B cell (primary cell): ENCODE measurements at regions not wholly inside any gene's neighbourhood (a gene's known extent, or its start where the extent isn't known, plus 50 kb on each side); places are given as distances from the start of the nearest gene placed in this dataset.

Experiments
- ATAC-seq: fragments of 200-7000 bp; cut with Tn5 transposase; one replicate; pipeline ENCODE4 v1.10.0; 2021; ENCODE audit warnings: low read depth, mild to moderate bottlenecking, moderate number of reproducible peaks, moderate library complexity
- CTCF ChIA-PET: fragments of 350-600 bp; sonication (Branson Sonifier 250); formaldehyde crosslinking; loops from one replicate; lab custom pipeline; 2021; ENCODE audit warnings: antibody characterized with exemption, inconsistent platforms; lab: Charles Lee
- POLR2A ChIA-PET: fragments of 350-600 bp; sonication (Branson Sonifier 250); formaldehyde crosslinking; loops from one replicate; lab custom pipeline; 2021; ENCODE audit warnings: antibody characterized with exemption; lab: Charles Lee
- DNase-seq: peaks from one replicate; pipeline ENCODE4 v3.0.0; 2013
- H2AFZ ChIP-seq: 2 replicates; pipeline ENCODE4 v1.6.1; 2012; ENCODE audit warnings: mild to moderate bottlenecking, low read depth, low read length; ENCODE audit not compliant: insufficient read depth, poor library complexity, severe bottlenecking
- H3K27ac ChIP-seq, 2 donors: 1 replicate in 1 of 2; 2 replicates in 1 of 2; pipeline ENCODE4 v1.5.1; 2012 to 2013; ENCODE audit warnings: low read length in 2 of 2, mild to moderate bottlenecking in 2 of 2, moderate library complexity in 1 of 2
- H3K27me3 ChIP-seq, 4 experiments: fragments of 200-600 bp in 1 of 4; sonication (generic) in 1 of 4; replicated peaks in 1 of 4; 1 replicate in 2 of 4; 2 replicates in 2 of 4; pipeline versions ENCODE4 v1.6.1 to v1.7.0; 2013 to 2016; ENCODE audit warnings: low read length in 3 of 4, mild to moderate bottlenecking in 2 of 4, mixed read lengths in 1 of 4, moderate library complexity in 1 of 4; ENCODE audit not compliant: insufficient read depth in 4 of 4, control insufficient read depth in 3 of 4; ENCODE audit errors: control extremely low read depth in 1 of 4
- H3K36me3 ChIP-seq, 2 experiments: replicated peaks in 1 of 2; 1 replicate in 1 of 2; 2 replicates in 1 of 2; pipeline versions ENCODE4 v1.6.1 to v1.7.1; 2013; ENCODE audit warnings: low read length in 1 of 2; ENCODE audit not compliant: insufficient read depth in 2 of 2, control insufficient read depth in 1 of 2; ENCODE audit errors: control extremely low read depth in 1 of 2, extremely low read depth in 1 of 2
- H3K4me1 ChIP-seq, 2 donors: fragments of 200-600 bp in 1 of 2; sonication (generic) in 1 of 2; 1 replicate in 1 of 2; 2 replicates in 1 of 2; pipeline versions ENCODE4 v1.5.1 to v1.6.1; 2013 to 2017; ENCODE audit warnings: low read length in 2 of 2; ENCODE audit not compliant: control insufficient read depth in 2 of 2, insufficient read depth in 2 of 2
- H3K4me2 ChIP-seq: replicated peaks from 2 replicates; pipeline ENCODE3; 2012; ENCODE audit warnings: mild to moderate bottlenecking, low read depth, low read length; ENCODE audit not compliant: poor library complexity, severe bottlenecking
- H3K4me3 ChIP-seq, 5 experiments: fragments of 200-600 bp in 1 of 5; sonication (generic) in 1 of 5; 1 replicate in 3 of 5; 2 replicates in 2 of 5; pipeline versions ENCODE4 v1.5.1 to v1.7.0; 2011 to 2016; ENCODE audit warnings: low read length in 4 of 5, mild to moderate bottlenecking in 4 of 5, low read depth in 2 of 5, control low read depth in 1 of 5, moderate library complexity in 1 of 5; ENCODE audit not compliant: insufficient read depth in 1 of 5; ENCODE audit errors: control extremely low read depth in 1 of 5, extremely low read depth in 1 of 5
- H3K79me2 ChIP-seq: fragments of 200-600 bp; sonication (generic); one replicate; pipeline ENCODE4 v1.6.0; 2016; ENCODE audit warnings: low read length; ENCODE audit not compliant: control insufficient read depth, insufficient read depth
- H3K9ac ChIP-seq: fragments of 200-600 bp; sonication (generic); 2 replicates; pipeline ENCODE4 v1.6.1; 2017; ENCODE audit warnings: mild to moderate bottlenecking, low read length, moderate library complexity
- H3K9me3 ChIP-seq, 3 donors: one replicate each; pipeline versions ENCODE4 v1.6.1 to v1.7.1; 2013; ENCODE audit warnings: low read length in 2 of 3; ENCODE audit not compliant: control insufficient read depth in 2 of 3, insufficient read depth in 1 of 3; ENCODE audit errors: control extremely low read depth in 1 of 3
- H4K20me1 ChIP-seq: 2 replicates; pipeline ENCODE4 v1.6.0; 2012; ENCODE audit warnings: mild to moderate bottlenecking, low read length; ENCODE audit not compliant: insufficient read depth, control insufficient read depth, poor library complexity, severe bottlenecking
- H3K27ac Mint-ChIP-seq: one replicate; pipeline ENCODE4 v1.8.0; 2021; ENCODE audit warnings: mixed read lengths
- H3K27me3 Mint-ChIP-seq: one replicate; pipeline ENCODE4 v1.8.0; 2021; ENCODE audit warnings: mixed read lengths
- H3K4me1 Mint-ChIP-seq: one replicate; pipeline ENCODE4 v1.8.0; 2021; ENCODE audit warnings: mixed read lengths
- H3K4me3 Mint-ChIP-seq: one replicate; pipeline ENCODE4 v1.8.0; 2021; ENCODE audit warnings: mixed read lengths
- H3K9me3 Mint-ChIP-seq: one replicate; pipeline ENCODE4 v1.8.0; 2022; ENCODE audit warnings: mixed read lengths; ENCODE audit not compliant: insufficient read depth
- CTCF ChIP-seq: fragments of 200-600 bp; IDR thresholded peaks from one replicate; pipeline ENCODE4 v1.8.0; 2022; ENCODE audit warnings: antibody characterized with exemption, mild to moderate bottlenecking
- EZH2 ChIP-seq: IDR thresholded peaks from 2 replicates; pipeline ENCODE4 v1.6.1; 2012; ENCODE audit warnings: borderline replicate concordance, low read depth, mild to moderate bottlenecking, moderate library complexity, low read length; ENCODE audit not compliant: insufficient read depth, poor library complexity, severe bottlenecking
- WGBS: methylation state at CpG from one replicate; pipeline ENCODE4 v1.1.5; 2013; ENCODE audit warnings: missing lambda C conversion rate; ENCODE audit not compliant: insufficient coverage; 5-methylcytosine and 5-hydroxymethylcytosine counted together
- intact Hi-C: fragments of 100-400 bp; cut with micrococcal nuclease; formaldehyde crosslinking; loops from one replicate; pipeline ENCODE4 v1.10.0; 2022

GRCh38 chr20:50266293-50267040 is 75.8 kb downstream of the CEBPB start:
- Mint-ChIP-seq H3K4me3 (no peak overlapping the region), H3K4me1 (no peaks in the 10 kb centered on the region), H3K27me3 (peaks cover 17% of the 10 kb centered on the region), H3K9me3 (no peaks in the 10 kb centered on the region), H3K27ac (no peak overlapping the region)
- no peaks in the 10 kb centered on the region for H3K4me1 ChIP-seq
- ATAC-seq, result no peak
- H3K27ac ChIP-seq, result no peak overlapping the region
- POLR2A ChIA-PET, result no interaction called here
- intact Hi-C loops, result no loop called here
- no peaks in the 10 kb centered on the region for H4K20me1 ChIP-seq
- CTCF ChIA-PET, result no interaction called here
- peaks cover 0 to 6% (median 0%) of the 10 kb centered on the region in 4 experiments for H3K27me3 ChIP-seq
- no peak overlapping the region for H3K9ac ChIP-seq
- H3K36me3 ChIP-seq, result no peaks in the 10 kb centered on the region
- TF ChIP-seq EZH2 (no peak), CTCF (no peak)
- H3K4me3 ChIP-seq, result no peak overlapping the region
- DNase-seq, result no peak
- no peaks in the 10 kb centered on the region for H3K79me2 ChIP-seq
- H3K9me3 ChIP-seq, result no peaks in the 10 kb centered on the region
- no peak overlapping the region for H2AFZ ChIP-seq
- WGBS, result 98% methylated on average over 7 of the region's 10 CpGs
- H3K4me2 ChIP-seq, result no peak overlapping the region

- Mint-ChIP-seq H3K4me1 (peaks cover 2% of the 10 kb centered on the region), H3K4me3 (no peak overlapping the region), H3K27ac (no peak overlapping the region), H3K9me3 (no peaks in the 10 kb centered on the region), H3K27me3 (peaks cover 21% of the 10 kb centered on the region)
- no peaks in the 10 kb centered on the region for H3K36me3 ChIP-seq
- POLR2A ChIA-PET, result no interaction called here
- CTCF ChIA-PET, result no interaction called here
- H3K9ac ChIP-seq, result no peak overlapping the region
- H3K27ac ChIP-seq, result no peak overlapping the region
- H4K20me1 ChIP-seq, result no peaks in the 10 kb centered on the region
- H3K4me2 ChIP-seq, result no peak overlapping the region
- TF ChIP-seq EZH2, result no peak
- TF ChIP-seq CTCF, result no peak
- H3K79me2 ChIP-seq, result no peaks in the 10 kb centered on the region
- DNase-seq, result no peak
- ATAC-seq, result no peak
- no peak overlapping the region for H3K4me3 ChIP-seq
- H3K9me3 ChIP-seq, result no peaks in the 10 kb centered on the region
- WGBS, result 84% methylated on average over 19 of the region's 21 CpGs
- H3K4me1 ChIP-seq, result peaks cover 0 to 5% of the 10 kb centered on the region in 2 donors
- intact Hi-C loops, result no loop called here
- H2AFZ ChIP-seq, result no peak overlapping the region
- peaks cover 0 to 13% (median under 1%) of the 10 kb centered on the region in 4 experiments for H3K27me3 ChIP-seq
These were observed 76.6 kb downstream of the CEBPB start for GRCh38 chr20:50267041-50267865.
